ENCODE measurements at regions not wholly inside any gene's neighbourhood (a gene's known extent, or its start where the extent isn't known, plus 50 kb on each side); places are given as distances from the start of the nearest gene placed in this dataset.
"Not testable (repeated sequence)": the region's sequence is repeated elsewhere in the genome, so short reads cannot be mapped to it uniquely, and the experiment has no call there.

- DNase-seq (ENCODE audit: low read depth in 2 of 3, low spot score in 2 of 3): not testable (repeated sequence)
Measured at GRCh38 chrX:153266140-153266539, 55.4 kb downstream of the PNMA6F start.

GRCh38 chrX:153260468-153260867 lies 61.1 kb downstream of the PNMA6F start:
- not testable (repeated sequence) for DNase-seq (ENCODE audit: low read depth in 2 of 3, low spot score in 2 of 3)

GRCh38 chrX:153253239-153253638 lies 68.3 kb downstream of the PNMA6F start:
- not testable (repeated sequence) for DNase-seq (ENCODE audit: low read depth in 2 of 3, low spot score in 2 of 3)

- DNase-seq (ENCODE audit: low read depth in 2 of 3, low spot score in 2 of 3): not testable (repeated sequence)
Measured at GRCh38 chrX:153252378-153253129, 69.0 kb downstream of the PNMA6F start.

GRCh38 chrX:153251952-153252351 lies 69.6 kb downstream of the PNMA6F start:
- not testable (repeated sequence) for DNase-seq (ENCODE audit: low read depth in 2 of 3, low spot score in 2 of 3)

GRCh38 chrX:153250762-153251161 lies 70.8 kb downstream of the PNMA6F start:
- not testable (repeated sequence) for DNase-seq (ENCODE audit: low read depth in 2 of 3, low spot score in 2 of 3)

- peak in 1 of 3 donors; percentile 39 for DNase-seq (ENCODE audit: low read depth in 2 of 3, low spot score in 2 of 3)
Measured at GRCh38 chrX:153245288-153245731, 66.2 kb downstream of the MAGEA1 start.

- DNase-seq (ENCODE audit: low read depth in 2 of 3, low spot score in 2 of 3): no peak
Measured at GRCh38 chrX:153244767-153245166, 65.7 kb downstream of the MAGEA1 start.

GRCh38 chrX:153238361-153238760 lies 59.3 kb downstream of the MAGEA1 start:
- no peak for DNase-seq (ENCODE audit: low read depth in 2 of 3, low spot score in 2 of 3)
